GM18507 (cell line): ENCODE measurements at regions not wholly inside any gene's neighbourhood (a gene's known extent, or its start where the extent isn't known, plus 50 kb on each side); places are given as distances from the start of the nearest gene placed in this dataset.

Source experiments
- DNase-seq: peaks from one replicate; pipeline ENCODE4 v3.0.0; 2011; ENCODE audit warnings: low read depth; ENCODE audit not compliant: insufficient read length; ENCODE audit errors: extremely low spot score
- FAIRE-seq: peaks from 2 replicates; lab custom pipeline; 2011; peaks lifted over from hg19 to GRCh38; lab: Jason Lieb, UNC

GRCh38 chr1:57911427-57911826, 487.6 kb upstream of the DAB1 start:
- no peak for FAIRE-seq
- DNase-seq: no peak

GRCh38 chr1:57910782-57911181, 486.9 kb upstream of the DAB1 start:
- no peak for DNase-seq
- no peak for FAIRE-seq

GRCh38 chr1:57910305-57910704, 486.4 kb upstream of the DAB1 start:
- no peak for DNase-seq
- FAIRE-seq: no peak

- DNase-seq (no peak), FAIRE-seq (no peak)
These were observed 484.5 kb upstream of the DAB1 start for GRCh38 chr1:57908147-57908890.

- FAIRE-seq (no peak), DNase-seq (no peak)
These were observed 477.5 kb upstream of the DAB1 start for GRCh38 chr1:57901208-57901919.

GRCh38 chr1:57898531-57898930, 474.7 kb upstream of the DAB1 start:
- FAIRE-seq (no peak), DNase-seq (no peak)

GRCh38 chr1:57897581-57897980, 473.7 kb upstream of the DAB1 start:
- FAIRE-seq (no peak), DNase-seq (no peak)

GRCh38 chr1:57894315-57894714, 470.5 kb upstream of the DAB1 start:
- FAIRE-seq: no peak

GRCh38 chr1:57889676-57890320, 465.9 kb upstream of the DAB1 start:
- DNase-seq (no peak), FAIRE-seq (no peak)

More at GRCh38 chr1:57894315-57894714, 470.5 kb upstream of the DAB1 start:
- DNase-seq: no peak

GRCh38 chr1:57887964-57888491, 464.2 kb upstream of the DAB1 start:
- DNase-seq (no peak), FAIRE-seq (no peak)

- no peak for FAIRE-seq
- DNase-seq: no peak
These were observed 462.5 kb upstream of the DAB1 start for GRCh38 chr1:57886376-57886775.

- FAIRE-seq (no peak), DNase-seq (no peak)
These were observed 459.8 kb upstream of the DAB1 start for GRCh38 chr1:57883642-57883995.

GRCh38 chr1:57882934-57883641, 459.2 kb upstream of the DAB1 start:
- DNase-seq (no peak), FAIRE-seq (no peak)

- FAIRE-seq (no peak), DNase-seq (no peak)
These were observed 458.2 kb upstream of the DAB1 start for GRCh38 chr1:57882072-57882471.

- FAIRE-seq (no peak), DNase-seq (no peak)
These were observed 457.8 kb upstream of the DAB1 start for GRCh38 chr1:57881639-57882038.

GRCh38 chr1:57879700-57880099, 455.8 kb upstream of the DAB1 start:
- no peak for FAIRE-seq
- no peak for DNase-seq

- no peak for FAIRE-seq
- DNase-seq: no peak
These were observed 450.6 kb upstream of the DAB1 start for GRCh38 chr1:57874418-57874877.

GRCh38 chr1:57872913-57873312, 449.1 kb upstream of the DAB1 start:
- FAIRE-seq: no peak
- DNase-seq: no peak

- DNase-seq (no peak), FAIRE-seq (no peak)
These were observed 445.0 kb upstream of the DAB1 start for GRCh38 chr1:57868908-57869307.

- FAIRE-seq (no peak), DNase-seq (no peak)
These were observed 444.4 kb upstream of the DAB1 start for GRCh38 chr1:57868239-57868638.
